ENCODE measurements at regions not wholly inside any gene's neighbourhood (a gene's known extent, or its start where the extent isn't known, plus 50 kb on each side); places are given as distances from the start of the nearest gene placed in this dataset.
A peak's percentile ranks its signal among the peaks of the same experiment; 100 is the strongest.

DNA sequence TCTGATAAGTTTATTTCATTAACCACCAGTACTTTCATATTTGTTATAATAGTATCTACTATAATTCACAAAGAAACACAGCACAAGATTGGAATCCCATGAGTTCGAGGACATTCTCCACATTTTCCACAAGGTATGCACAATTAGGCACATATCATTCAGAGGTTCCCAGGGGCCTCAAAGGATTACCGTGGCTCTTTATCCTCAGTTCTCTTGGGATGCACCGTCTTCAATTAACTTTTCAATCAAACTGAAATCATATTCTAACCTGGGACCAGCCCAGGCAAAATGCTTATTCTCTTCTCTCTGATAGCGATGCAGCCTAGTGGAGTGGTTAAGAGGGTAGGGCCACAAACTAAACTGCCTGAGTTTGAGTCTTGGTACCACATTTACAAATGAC, 242.6 kb upstream of the RASGEF1B start:
- Mint-ChIP-seq H3K36me3 (ENCODE audit: insufficient read depth) (peaks cover 4% of the 10 kb centered on the region), H3K4me1 (ENCODE audit: low read depth) (peaks cover 17% of the 10 kb centered on the region), H3K4me3 (ENCODE audit: low read depth) (no peak overlapping the region), H3K27me3 (no peaks in the 10 kb centered on the region), H3K27ac (no peak overlapping the region), H3K9me3 (ENCODE audit: low read depth) (peaks cover 13% of the 10 kb centered on the region)
- no peak for DNase-seq (ENCODE audit: low spot score, unreplicated experiment)
- TF ChIP-seq, protein P1, sequence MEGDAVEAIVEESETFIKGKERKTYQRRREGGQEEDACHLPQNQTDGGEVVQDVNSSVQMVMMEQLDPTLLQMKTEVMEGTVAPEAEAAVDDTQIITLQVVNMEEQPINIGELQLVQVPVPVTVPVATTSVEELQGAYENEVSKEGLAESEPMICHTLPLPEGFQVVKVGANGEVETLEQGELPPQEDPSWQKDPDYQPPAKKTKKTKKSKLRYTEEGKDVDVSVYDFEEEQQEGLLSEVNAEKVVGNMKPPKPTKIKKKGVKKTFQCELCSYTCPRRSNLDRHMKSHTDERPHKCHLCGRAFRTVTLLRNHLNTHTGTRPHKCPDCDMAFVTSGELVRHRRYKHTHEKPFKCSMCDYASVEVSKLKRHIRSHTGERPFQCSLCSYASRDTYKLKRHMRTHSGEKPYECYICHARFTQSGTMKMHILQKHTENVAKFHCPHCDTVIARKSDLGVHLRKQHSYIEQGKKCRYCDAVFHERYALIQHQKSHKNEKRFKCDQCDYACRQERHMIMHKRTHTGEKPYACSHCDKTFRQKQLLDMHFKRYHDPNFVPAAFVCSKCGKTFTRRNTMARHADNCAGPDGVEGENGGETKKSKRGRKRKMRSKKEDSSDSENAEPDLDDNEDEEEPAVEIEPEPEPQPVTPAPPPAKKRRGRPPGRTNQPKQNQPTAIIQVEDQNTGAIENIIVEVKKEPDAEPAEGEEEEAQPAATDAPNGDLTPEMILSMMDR (IDR thresholded peaks at IDR 0.05; ENCODE audit: unreplicated experiment), result no peak

DNA sequence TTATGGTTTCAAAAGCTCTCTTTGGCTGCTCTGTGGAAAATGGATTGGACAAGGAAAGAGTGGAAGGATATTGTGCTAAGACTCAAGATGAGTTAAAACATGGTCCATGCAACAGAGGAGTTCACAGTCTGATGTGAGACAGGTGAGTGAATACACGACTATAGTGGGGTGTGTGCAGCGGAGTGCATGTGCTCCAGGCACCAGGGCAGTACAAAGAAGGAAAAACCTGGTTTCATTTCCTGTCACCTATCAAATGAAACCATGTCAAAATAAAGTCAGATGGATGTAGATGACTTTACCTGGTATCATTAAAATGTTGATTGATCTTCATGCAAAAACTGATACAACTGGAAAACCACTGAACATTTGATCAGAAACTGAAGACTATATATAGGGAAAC, 241.0 kb upstream of the RASGEF1B start:
- TF ChIP-seq, protein P1 (IDR thresholded peaks at IDR 0.05; ENCODE audit: unreplicated experiment), result no peak
- Mint-ChIP-seq H3K36me3 (ENCODE audit: insufficient read depth) (peaks cover 2% of the 10 kb centered on the region), H3K9me3 (ENCODE audit: low read depth) (peaks cover 9% of the 10 kb centered on the region), H3K27ac (no peak overlapping the region), H3K4me3 (ENCODE audit: low read depth) (no peak overlapping the region), H3K27me3 (no peaks in the 10 kb centered on the region), H3K4me1 (ENCODE audit: low read depth) (peaks cover 11% of the 10 kb centered on the region)
- DNase-seq (ENCODE audit: low spot score, unreplicated experiment), result no peak

DNA sequence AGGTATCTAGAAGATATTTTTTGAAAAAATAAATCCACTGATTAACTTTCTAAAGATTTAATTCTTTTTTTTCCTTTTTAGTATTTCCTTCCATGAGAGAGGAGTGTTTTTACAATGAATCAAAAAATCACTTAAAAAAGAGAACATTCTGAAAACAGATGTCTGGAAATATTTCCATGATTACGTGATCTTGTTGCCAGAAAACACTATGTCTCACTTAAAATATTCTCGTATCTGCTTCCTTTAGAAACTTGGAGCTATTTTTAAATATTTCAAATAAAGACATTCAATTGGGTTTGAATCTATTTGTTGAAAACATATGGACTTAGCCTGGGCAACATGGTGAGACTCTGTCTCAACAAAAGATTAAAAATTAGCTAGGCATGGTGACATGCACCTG, 232.8 kb upstream of the RASGEF1B start:
- Mint-ChIP-seq H3K9me3 (ENCODE audit: low read depth) (peaks cover 2% of the 10 kb centered on the region), H3K4me1 (ENCODE audit: low read depth) (peaks cover under 1% of the 10 kb centered on the region), H3K36me3 (ENCODE audit: insufficient read depth) (no peaks in the 10 kb centered on the region), H3K4me3 (ENCODE audit: low read depth) (no peak overlapping the region), H3K27ac (no peak overlapping the region), H3K27me3 (no peaks in the 10 kb centered on the region)
- DNase-seq (ENCODE audit: low spot score, unreplicated experiment), result no peak
- TF ChIP-seq, protein P1 (IDR thresholded peaks at IDR 0.05; ENCODE audit: unreplicated experiment), result no peak

DNA sequence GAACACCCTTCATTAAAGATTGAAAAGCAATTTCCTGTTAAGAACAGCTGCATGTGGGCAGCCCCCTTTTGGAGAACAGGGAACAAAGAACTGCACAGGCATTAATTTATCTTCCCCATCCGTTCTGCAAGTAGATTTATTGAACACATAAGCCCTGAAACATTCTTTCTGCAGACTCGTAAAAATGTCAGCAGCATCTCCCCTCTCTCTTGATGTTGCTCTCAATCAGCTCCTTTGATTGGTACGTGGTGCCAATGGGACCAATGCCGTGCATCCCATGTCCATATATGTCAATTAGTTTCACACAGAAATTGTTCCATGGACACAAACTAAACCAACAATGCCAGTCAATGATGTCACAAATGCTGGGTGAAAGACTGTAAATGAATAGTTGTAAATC, 228.5 kb upstream of the RASGEF1B start:
- Mint-ChIP-seq H3K4me1 (ENCODE audit: low read depth) (peaks cover 6% of the 10 kb centered on the region), H3K27me3 (peaks cover 5% of the 10 kb centered on the region), H3K9me3 (ENCODE audit: low read depth) (no peaks in the 10 kb centered on the region), H3K4me3 (ENCODE audit: low read depth) (no peak overlapping the region), H3K27ac (no peak overlapping the region), H3K36me3 (ENCODE audit: insufficient read depth) (no peaks in the 10 kb centered on the region)
- TF ChIP-seq, protein P1 (IDR thresholded peaks at IDR 0.05; ENCODE audit: unreplicated experiment), result no peak
- no peak for DNase-seq (ENCODE audit: low spot score, unreplicated experiment)

DNA sequence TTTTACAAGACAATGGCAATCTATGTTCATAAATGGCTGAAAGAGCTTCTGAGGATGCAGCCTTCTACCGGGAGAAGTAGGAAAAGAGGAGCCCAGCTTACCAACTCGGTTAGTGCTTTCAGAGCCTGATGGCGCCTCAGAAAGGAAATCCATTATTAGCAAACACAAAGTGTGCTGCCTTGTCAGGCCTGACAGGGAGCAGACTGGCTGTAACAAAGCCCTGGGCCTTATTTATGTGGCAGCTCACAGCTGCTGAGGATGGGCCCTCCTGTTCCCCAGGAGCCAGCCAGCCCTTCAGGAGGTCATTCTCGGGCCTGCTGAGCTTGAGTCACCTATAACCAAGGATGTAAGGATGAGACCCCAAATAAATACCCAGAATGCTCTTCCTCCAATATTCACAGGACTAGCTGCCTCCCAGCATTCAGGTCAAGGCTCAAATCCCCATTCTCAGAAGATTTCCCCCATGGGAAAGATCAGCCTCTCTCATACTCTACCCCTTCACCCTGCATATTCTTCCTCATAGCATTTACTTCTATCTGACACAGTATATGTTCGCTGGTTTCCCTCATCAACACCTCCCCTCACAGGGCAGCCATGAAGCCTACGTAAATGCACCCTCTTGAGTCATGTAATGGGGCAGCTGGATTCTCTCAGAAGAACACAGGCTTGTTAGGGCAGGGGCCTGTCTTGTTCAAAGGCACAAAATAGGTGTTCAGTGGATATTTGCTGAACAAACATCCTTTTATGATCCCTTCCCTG, 227.0 kb upstream of the RASGEF1B start:
- Mint-ChIP-seq H3K36me3 (ENCODE audit: insufficient read depth) (no peaks in the 10 kb centered on the region), H3K4me1 (ENCODE audit: low read depth) (peaks cover 6% of the 10 kb centered on the region), H3K9me3 (ENCODE audit: low read depth) (no peaks in the 10 kb centered on the region), H3K4me3 (ENCODE audit: low read depth) (no peak overlapping the region), H3K27ac (peak overlapping the region; percentile 4), H3K27me3 (peaks cover 5% of the 10 kb centered on the region)
- TF ChIP-seq, protein P1 (IDR thresholded peaks at IDR 0.05; ENCODE audit: unreplicated experiment), result no peak
- no peak for DNase-seq (ENCODE audit: low spot score, unreplicated experiment)
